ENCODE measurements at regions not wholly inside any gene's neighbourhood (a gene's known extent, or its start where the extent isn't known, plus 50 kb on each side); places are given as distances from the start of the nearest gene placed in this dataset.

DNA sequence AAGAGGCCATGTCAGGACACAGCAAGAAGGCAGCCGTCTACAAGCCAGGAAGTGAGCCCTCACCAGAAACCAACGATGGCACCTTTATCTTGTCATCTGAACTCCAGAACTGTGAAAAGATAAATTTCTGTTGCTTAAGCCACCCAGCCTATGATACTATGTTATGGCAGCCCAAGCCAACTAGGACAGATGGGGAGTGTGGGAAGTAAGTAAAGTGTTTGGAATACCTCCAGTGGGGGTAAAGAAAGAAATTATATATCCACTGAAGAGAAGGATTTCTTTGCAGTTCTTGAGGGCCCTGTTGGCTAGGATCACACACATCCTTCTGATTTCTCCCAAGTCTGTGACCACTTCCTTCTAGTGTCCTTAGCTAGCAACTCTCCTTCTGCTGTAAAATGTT lies 384.4 kb downstream of the TNS3 start:
- H3K27ac ChIP-seq: no peak overlapping the region
- no peak for DNase-seq
- H3K36me3 ChIP-seq (ENCODE audit: low read depth, missing control alignments): no peaks in the 10 kb centered on the region
- TF ChIP-seq, protein P1, sequence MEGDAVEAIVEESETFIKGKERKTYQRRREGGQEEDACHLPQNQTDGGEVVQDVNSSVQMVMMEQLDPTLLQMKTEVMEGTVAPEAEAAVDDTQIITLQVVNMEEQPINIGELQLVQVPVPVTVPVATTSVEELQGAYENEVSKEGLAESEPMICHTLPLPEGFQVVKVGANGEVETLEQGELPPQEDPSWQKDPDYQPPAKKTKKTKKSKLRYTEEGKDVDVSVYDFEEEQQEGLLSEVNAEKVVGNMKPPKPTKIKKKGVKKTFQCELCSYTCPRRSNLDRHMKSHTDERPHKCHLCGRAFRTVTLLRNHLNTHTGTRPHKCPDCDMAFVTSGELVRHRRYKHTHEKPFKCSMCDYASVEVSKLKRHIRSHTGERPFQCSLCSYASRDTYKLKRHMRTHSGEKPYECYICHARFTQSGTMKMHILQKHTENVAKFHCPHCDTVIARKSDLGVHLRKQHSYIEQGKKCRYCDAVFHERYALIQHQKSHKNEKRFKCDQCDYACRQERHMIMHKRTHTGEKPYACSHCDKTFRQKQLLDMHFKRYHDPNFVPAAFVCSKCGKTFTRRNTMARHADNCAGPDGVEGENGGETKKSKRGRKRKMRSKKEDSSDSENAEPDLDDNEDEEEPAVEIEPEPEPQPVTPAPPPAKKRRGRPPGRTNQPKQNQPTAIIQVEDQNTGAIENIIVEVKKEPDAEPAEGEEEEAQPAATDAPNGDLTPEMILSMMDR (IDR thresholded peaks at IDR 0.05): no peak
- TF ChIP-seq POLR2A (IDR thresholded peaks at IDR 0.05): no peak
- no peaks in the 10 kb centered on the region for H3K4me1 ChIP-seq
- no peaks in the 10 kb centered on the region for H3K27me3 ChIP-seq
- 81 to 85% methylated on average over 2 of the region's 2 CpGs for WGBS, 2 donors
- no peaks in the 10 kb centered on the region for H3K9me3 ChIP-seq
- no peak overlapping the region for H3K4me3 ChIP-seq
- intact Hi-C loops (cut with DNase I; ENCODE audit: low total_unique reads): no loop called here

DNA sequence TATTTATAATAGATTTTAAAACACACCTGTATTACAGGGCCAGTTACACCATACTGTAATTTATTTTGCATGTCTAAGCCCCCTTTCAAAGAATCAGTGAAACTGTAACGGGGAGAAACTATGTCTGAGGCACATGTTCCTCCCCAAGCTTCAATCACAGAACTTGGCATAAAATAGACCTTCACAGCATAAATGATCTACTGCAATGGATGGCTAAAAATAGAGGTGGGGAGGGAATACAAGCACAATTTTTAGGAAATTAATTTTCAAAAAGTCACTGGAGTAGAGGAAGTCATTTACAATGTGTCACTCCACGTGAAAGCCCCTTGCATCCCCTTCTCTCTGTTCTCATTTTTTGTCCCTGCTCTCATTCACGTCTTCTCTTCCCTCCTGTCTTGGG lies 385.2 kb downstream of the TNS3 start:
- WGBS, 2 donors: 87 to 89% methylated on average over 3 of the region's 3 CpGs
- H3K4me1 ChIP-seq: no peaks in the 10 kb centered on the region
- no peak for TF ChIP-seq POLR2A (IDR thresholded peaks at IDR 0.05)
- no peaks in the 10 kb centered on the region for H3K9me3 ChIP-seq
- DNase-seq: no peak
- H3K4me3 ChIP-seq: no peak overlapping the region
- no peaks in the 10 kb centered on the region for H3K36me3 ChIP-seq (ENCODE audit: low read depth, missing control alignments)
- no peak overlapping the region for H3K27ac ChIP-seq
- intact Hi-C loops (cut with DNase I; ENCODE audit: low total_unique reads): no loop called here
- H3K27me3 ChIP-seq: no peaks in the 10 kb centered on the region

DNA sequence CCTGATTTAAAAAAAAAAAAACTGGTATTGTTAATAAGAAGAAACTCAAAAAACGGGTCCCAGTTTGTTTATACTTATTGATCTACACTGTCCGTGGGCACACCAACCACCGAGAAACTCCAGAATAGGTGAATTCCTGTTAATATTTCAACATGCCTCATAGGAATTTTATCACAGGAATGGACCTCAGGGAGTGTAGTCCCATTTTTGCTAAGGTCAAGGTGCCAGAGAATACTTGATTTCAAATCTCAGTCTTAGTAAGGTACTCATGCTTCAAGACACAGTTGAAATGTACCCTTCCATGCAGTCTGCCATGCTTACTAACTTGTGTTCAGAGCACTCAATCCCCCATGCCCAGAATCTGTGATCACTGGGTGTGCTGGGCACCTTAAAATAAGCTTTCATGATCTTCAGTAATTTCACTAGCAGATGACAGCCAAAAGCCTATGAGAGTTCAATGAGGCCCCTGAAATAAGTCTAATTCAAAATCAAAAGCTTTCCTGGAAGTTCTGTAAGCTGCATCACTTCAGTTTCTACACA lies 385.7 kb downstream of the TNS3 start:
- Histone ChIP-seq H3K27ac (no peak overlapping the region), H3K36me3 (ENCODE audit: low read depth, missing control alignments) (no peaks in the 10 kb centered on the region), H3K4me1 (no peaks in the 10 kb centered on the region), H3K4me3 (no peak overlapping the region), H3K9me3 (no peaks in the 10 kb centered on the region), H3K27me3 (no peaks in the 10 kb centered on the region)
- WGBS, 2 donors: 88 to 90% methylated on average over 3 of the region's 3 CpGs
- TF ChIP-seq POLR2A (IDR thresholded peaks at IDR 0.05): no peak
- intact Hi-C loops (cut with DNase I; ENCODE audit: low total_unique reads): no loop called here
- no peak for DNase-seq

DNA sequence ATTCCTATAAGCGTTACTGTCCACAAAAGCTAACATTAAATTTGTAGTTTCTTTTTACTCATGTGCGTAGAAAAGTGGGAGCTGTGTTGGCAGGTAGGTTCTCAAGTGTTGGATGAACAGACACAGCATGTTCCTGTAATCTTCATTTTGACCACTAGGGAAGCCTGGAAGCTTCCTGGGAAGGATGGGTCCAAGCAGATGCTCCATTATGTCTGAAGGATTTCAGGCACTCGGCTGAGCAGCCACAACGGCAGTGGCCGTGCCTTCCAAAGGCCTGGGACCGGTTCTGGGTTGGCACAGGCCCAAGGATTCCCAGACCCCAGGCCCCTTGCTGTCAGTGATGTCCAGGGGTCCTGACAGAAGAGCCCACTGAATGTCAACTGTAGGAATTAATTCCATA lies 386.3 kb downstream of the TNS3 start:
- no peaks in the 10 kb centered on the region for H3K9me3 ChIP-seq
- no peak overlapping the region for H3K27ac ChIP-seq
- H3K27me3 ChIP-seq: no peaks in the 10 kb centered on the region
- no peak overlapping the region for H3K4me3 ChIP-seq
- no peaks in the 10 kb centered on the region for H3K36me3 ChIP-seq (ENCODE audit: low read depth, missing control alignments)
- no peak for DNase-seq
- no peaks in the 10 kb centered on the region for H3K4me1 ChIP-seq
- intact Hi-C loops (cut with DNase I; ENCODE audit: low total_unique reads): no loop called here
- TF ChIP-seq, protein P1 (IDR thresholded peaks at IDR 0.05): peak in 2 of 3 experiments; percentile 21 to 23
- TF ChIP-seq POLR2A (IDR thresholded peaks at IDR 0.05): no peak
- WGBS, 2 donors: 93 to 96% methylated on average over 5 to 6 of the region's 6 CpGs

DNA sequence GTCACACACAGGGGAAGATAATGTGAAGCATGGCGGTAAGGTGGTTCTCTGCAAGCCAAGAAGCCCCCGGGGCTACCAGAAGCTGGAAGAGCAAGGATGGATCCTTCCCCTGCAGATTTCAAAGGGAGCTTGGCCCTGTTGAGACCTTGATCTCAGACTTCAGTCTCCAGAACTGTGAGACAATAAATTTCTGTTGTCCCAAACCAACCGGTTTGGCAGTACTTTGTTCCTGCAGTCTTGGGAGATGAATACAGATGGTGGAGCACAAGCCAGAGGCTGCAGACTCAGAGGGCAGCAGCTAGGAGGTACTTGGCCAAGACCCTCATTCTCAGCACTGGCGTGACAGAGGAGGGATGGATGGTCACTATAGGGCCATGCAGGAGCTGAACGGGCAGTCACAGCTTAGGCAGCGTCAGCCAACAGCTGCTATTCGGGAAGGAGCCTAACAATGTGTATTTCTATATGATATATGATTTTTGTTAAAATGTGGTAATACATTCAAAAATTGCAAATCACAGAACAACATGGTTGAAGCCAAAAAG lies 387.3 kb downstream of the TNS3 start:
- Histone ChIP-seq H3K4me3 (no peak overlapping the region), H3K27me3 (no peaks in the 10 kb centered on the region), H3K9me3 (no peaks in the 10 kb centered on the region), H3K4me1 (no peaks in the 10 kb centered on the region), H3K36me3 (ENCODE audit: low read depth, missing control alignments) (no peaks in the 10 kb centered on the region), H3K27ac (no peak overlapping the region)
- TF ChIP-seq, protein P1 (IDR thresholded peaks at IDR 0.05): no peak
- no peak for TF ChIP-seq POLR2A (IDR thresholded peaks at IDR 0.05)
- WGBS, 2 donors: 91 to 95% methylated on average over 7 of the region's 7 CpGs
- DNase-seq: no peak
- intact Hi-C loops (cut with DNase I; ENCODE audit: low total_unique reads): no loop called here

DNA sequence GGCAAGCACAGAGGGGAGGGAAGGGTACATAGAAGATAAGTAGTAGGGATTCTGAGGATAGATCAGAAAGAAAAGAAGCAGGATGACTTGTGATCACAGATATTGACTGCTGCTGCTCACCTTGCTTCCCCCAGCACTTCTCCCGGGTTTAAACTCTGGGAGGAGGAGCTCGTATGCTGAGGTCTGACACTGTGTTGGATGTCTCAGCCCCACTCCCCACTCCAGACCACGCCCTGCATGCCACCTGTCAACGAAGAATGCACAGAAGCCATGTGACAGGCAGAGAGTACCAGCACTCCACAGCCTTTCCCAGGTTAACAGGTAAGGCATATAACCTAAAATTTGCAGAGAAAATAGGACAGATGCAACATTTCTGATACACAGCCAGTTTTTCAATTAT lies 388.9 kb downstream of the TNS3 start:
- no peaks in the 10 kb centered on the region for H3K4me1 ChIP-seq
- TF ChIP-seq POLR2A (IDR thresholded peaks at IDR 0.05): no peak
- TF ChIP-seq, protein P1 (IDR thresholded peaks at IDR 0.05): no peak
- no peak overlapping the region for H3K4me3 ChIP-seq
- no peaks in the 10 kb centered on the region for H3K27me3 ChIP-seq
- no peak overlapping the region for H3K27ac ChIP-seq
- no peaks in the 10 kb centered on the region for H3K36me3 ChIP-seq (ENCODE audit: low read depth, missing control alignments)
- no peak for DNase-seq
- no peaks in the 10 kb centered on the region for H3K9me3 ChIP-seq
- intact Hi-C loops (cut with DNase I; ENCODE audit: low total_unique reads): no loop called here
- WGBS, 2 donors: 73 to 94% methylated on average over 4 of the region's 4 CpGs
